ENCODE measurements at regions not wholly inside any gene's neighbourhood (a gene's known extent, or its start where the extent isn't known, plus 50 kb on each side); places are given as distances from the start of the nearest gene placed in this dataset.

GRCh38 chr2:107542314-107542740 lies 284.4 kb upstream of the RGPD4 start:
- Histone ChIP-seq H2AFZ (ENCODE audit: low read depth, low read length) (no peak overlapping the region), H3K27ac (ENCODE audit: extremely low read depth, low read depth, low read length) (no peak overlapping the region), H3K36me3 (ENCODE audit: control insufficient read depth, insufficient read depth, low read length) (no peaks in the 10 kb centered on the region), H4K20me1 (replicated peaks; ENCODE audit: control insufficient read depth, insufficient read depth, low read length) (no peaks in the 10 kb centered on the region), H3K4me1 (replicated peaks in 1 of 2; ENCODE audit: control insufficient read depth in 2 of 2, insufficient read depth in 2 of 2, low read length in 2 of 2) (no peaks in the 10 kb centered on the region), H3K27me3 (ENCODE audit: control insufficient read depth in 2 of 2, insufficient read depth in 2 of 2, low read length in 2 of 2) (no peaks in the 10 kb centered on the region), H3K9ac (ENCODE audit: insufficient read depth in 1 of 2, low read depth in 2 of 2, low read length in 2 of 2) (no peak overlapping the region), H3K4me3 (no peak overlapping the region), H3K4me2 (ENCODE audit: insufficient read depth, low read length) (no peak overlapping the region), H3K9me1 (ENCODE audit: control insufficient read depth, insufficient read depth, low read length) (no peaks in the 10 kb centered on the region), H3K9me3 (replicated peaks; ENCODE audit: control insufficient read depth, insufficient read depth, low read depth, low read length) (no peaks in the 10 kb centered on the region), H3K79me2 (ENCODE audit: control insufficient read depth, insufficient read depth, low read length) (no peaks in the 10 kb centered on the region)
- ChIA-PET POLR2A (interaction anchor here (0.5 kb wide), 1 partner anchor 413 kb away, joined by 4 read pairs; no protein-coding TSS in a partner anchor), CTCF (ENCODE audit: low intra/inter-chr PET ratio) (no interaction called here)
- no peak for DNase-seq (ENCODE audit: extremely low read depth in 1 of 4, low spot score in 3 of 4)
- no TSS peak for BruUV-seq (replicated peaks)
- no peak for ATAC-seq
- 0% methylated on average over 5 of the region's 5 CpGs for WGBS (ENCODE audit: insufficient coverage, low coverage, missing lambda C conversion rate)
- in situ Hi-C loops (cut with MboI) (no loop called here), intact Hi-C loops (cut with micrococcal nuclease) (no loop called here)
- FAIRE-seq, result no peak
- TF ChIP-seq SMC3 (conservative IDR thresholded peaks at IDR 0.05; ENCODE audit: insufficient read depth, low read depth, low read length) (no peak), HNRNPH1 (optimal IDR thresholded peaks at IDR 0.05; ENCODE audit: low read depth, low read length) (no peak), ZNF830 (CRISPR knock-in tag; IDR thresholded peaks at IDR 0.05) (no peak), PHF20 (IDR thresholded peaks at IDR 0.05; ENCODE audit: partially characterized antibody) (no peak), ZHX1 (conservative IDR thresholded peaks at IDR 0.05; ENCODE audit: low read length) (no peak), MEIS2 (IDR thresholded peaks at IDR 0.05; ENCODE audit: partially characterized antibody) (no peak), TBL1XR1 (IDR thresholded peaks at IDR 0.05; ENCODE audit: low read length in 2 of 2) (no peak), MECOM (CRISPR knock-in tag; IDR thresholded peaks at IDR 0.05) (no peak), RFX5 (IDR thresholded peaks at IDR 0.05; ENCODE audit: low read depth, low read length) (no peak), ARID4B (CRISPR knock-in tag; IDR thresholded peaks at IDR 0.05) (no peak), ARID2 (IDR thresholded peaks at IDR 0.05) (no peak)
- TF ChIP-seq, protein P1, sequence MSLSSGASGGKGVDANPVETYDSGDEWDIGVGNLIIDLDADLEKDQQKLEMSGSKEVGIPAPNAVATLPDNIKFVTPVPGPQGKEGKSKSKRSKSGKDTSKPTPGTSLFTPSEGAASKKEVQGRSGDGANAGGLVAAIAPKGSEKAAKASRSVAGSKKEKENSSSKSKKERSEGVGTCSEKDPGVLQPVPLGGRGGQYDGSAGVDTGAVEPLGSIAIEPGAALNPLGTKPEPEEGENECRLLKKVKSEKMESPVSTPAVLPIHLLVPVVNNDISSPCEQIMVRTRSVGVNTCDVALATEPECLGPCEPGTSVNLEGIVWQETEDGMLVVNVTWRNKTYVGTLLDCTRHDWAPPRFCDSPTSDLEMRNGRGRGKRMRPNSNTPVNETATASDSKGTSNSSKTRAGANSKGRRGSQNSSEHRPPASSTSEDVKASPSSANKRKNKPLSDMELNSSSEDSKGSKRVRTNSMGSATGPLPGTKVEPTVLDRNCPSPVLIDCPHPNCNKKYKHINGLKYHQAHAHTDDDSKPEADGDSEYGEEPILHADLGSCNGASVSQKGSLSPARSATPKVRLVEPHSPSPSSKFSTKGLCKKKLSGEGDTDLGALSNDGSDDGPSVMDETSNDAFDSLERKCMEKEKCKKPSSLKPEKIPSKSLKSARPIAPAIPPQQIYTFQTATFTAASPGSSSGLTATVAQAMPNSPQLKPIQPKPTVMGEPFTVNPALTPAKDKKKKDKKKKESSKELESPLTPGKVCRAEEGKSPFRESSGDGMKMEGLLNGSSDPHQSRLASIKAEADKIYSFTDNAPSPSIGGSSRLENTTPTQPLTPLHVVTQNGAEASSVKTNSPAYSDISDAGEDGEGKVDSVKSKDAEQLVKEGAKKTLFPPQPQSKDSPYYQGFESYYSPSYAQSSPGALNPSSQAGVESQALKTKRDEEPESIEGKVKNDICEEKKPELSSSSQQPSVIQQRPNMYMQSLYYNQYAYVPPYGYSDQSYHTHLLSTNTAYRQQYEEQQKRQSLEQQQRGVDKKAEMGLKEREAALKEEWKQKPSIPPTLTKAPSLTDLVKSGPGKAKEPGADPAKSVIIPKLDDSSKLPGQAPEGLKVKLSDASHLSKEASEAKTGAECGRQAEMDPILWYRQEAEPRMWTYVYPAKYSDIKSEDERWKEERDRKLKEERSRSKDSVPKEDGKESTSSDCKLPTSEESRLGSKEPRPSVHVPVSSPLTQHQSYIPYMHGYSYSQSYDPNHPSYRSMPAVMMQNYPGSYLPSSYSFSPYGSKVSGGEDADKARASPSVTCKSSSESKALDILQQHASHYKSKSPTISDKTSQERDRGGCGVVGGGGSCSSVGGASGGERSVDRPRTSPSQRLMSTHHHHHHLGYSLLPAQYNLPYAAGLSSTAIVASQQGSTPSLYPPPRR (CRISPR knock-in tag; IDR thresholded peaks at IDR 0.05; ENCODE audit: borderline replicate concordance), result no peak

Data from K562 (cell line).